Stimulated activated CD4-positive, alpha-beta T cell treated with anti-CD3 and anti-CD28 coated beads, Interleukin-4, amount 100 ng/mL, for 1 hour (primary cell): ENCODE measurements at regions not wholly inside any gene's neighbourhood (a gene's known extent, or its start where the extent isn't known, plus 50 kb on each side); places are given as distances from the start of the nearest gene placed in this dataset.

ENCODE experiments used
- DNase-seq: peaks from one replicate; pipeline ENCODE4 v3.0.0-alpha.2; 2020

DNA sequence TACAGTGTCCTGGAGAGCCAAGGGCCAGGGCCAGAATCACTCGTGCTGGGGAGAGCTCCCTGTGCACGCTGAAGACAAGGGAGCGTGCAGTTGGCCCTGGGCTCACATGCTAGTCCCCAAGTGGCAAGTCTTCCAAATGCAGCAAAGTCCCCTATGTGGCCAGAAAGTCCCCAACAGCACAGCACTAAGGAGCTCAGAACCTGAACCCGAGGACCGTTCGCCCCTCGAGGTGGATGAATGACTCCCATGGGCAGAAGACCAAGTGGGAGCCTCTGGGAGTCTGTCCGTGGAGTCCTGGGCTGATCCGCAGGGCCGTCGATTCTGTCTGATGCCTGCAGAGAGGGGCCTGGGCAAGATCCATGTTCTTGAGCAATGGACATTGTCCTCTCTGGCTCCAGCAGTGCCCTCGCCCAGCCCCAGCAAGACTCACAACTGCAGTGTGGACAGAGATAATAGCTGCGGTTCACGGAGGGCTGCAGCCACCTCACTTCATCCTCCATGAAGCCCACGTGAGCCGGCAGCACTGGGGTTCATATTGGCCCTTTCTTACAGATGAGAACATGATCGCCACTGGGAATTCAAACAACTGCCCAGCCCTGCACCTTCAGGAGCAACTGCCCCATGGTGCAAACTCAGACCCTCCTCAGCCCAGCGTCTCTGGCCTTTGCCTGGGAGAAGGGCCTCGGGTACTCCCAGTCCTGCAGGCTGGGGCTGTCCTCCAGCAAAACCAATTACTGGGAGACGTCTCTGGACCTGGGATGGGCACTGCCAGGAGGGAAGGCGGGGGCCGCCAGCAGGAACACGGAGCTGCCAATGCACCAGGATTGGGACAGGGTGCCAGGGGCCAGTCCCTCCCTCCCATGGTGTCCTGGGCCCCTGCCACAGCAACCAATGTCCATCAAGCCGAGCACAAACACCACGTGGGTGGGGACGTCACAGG lies 243.7 kb downstream of the NPHP4 start:
- DNase-seq: no peak

- no peak for DNase-seq
Measured at GRCh38 chr1:5747426-5748285, 244.6 kb downstream of the NPHP4 start.

DNA sequence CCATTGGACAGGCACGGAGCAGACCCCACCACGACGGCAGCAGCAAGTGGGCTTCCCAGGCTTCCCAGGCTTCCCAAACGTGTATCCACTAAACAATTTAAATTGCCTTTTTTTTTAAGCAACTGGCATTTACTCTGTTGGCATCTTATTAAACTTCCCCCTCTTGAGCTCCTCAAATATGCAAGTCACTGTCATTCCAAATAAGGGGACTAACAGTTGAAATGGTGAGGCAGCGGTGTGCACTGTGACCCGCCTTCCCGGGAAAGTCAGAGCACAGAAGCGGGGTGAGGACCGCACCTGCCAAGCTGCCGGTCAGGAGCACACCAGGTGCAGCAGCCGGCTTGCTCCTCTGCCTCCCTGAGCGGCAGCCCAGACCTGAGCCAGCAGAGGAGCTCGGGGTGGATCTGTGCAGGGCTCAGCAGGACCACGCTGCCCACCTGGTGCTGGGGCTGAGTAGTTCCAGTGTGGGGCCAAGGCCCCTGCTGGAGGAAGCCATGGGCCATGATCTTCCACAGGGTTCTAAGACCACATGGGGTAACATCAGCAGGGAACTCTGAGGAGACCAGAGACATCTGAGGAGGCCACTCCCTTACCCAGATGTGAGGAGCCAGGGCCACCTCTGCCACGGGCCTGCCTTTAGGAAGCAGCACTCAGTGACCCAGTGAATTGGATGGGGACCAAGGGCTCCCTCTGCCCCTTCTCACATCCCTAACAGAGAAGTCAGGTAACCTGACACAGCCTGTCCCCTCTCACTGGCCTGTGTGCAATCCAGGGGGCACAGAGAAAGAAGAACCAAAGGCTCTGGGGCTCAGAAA lies 245.4 kb downstream of the NPHP4 start:
- no peak for DNase-seq

GRCh38 chr1:5745800-5746610 lies 246.2 kb downstream of the NPHP4 start:
- peak; percentile 52 for DNase-seq

GRCh38 chr1:5744911-5745799 lies 247.1 kb downstream of the NPHP4 start:
- DNase-seq: no peak

DNA sequence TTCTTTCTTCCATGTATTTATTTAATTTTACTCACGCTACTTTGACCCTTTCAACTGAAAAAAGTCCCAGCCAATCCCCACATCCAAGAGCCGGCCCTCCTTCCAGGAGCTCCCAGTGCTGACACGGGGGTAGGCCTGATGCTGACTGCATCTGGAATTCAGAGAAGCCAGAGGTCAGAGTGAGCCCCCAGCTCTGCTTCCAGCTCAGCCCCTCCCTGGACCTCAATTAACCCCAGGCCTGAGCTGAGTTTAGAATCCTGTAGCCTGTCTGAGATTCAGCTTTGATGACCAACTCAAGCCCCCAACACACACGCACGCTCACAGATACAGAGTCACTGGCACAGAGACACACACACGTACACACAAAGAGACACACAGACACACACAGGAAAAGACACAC lies 247.9 kb downstream of the NPHP4 start:
- no peak for DNase-seq

GRCh38 chr1:5743435-5744095 lies 248.7 kb downstream of the NPHP4 start:
- DNase-seq: no peak

DNA sequence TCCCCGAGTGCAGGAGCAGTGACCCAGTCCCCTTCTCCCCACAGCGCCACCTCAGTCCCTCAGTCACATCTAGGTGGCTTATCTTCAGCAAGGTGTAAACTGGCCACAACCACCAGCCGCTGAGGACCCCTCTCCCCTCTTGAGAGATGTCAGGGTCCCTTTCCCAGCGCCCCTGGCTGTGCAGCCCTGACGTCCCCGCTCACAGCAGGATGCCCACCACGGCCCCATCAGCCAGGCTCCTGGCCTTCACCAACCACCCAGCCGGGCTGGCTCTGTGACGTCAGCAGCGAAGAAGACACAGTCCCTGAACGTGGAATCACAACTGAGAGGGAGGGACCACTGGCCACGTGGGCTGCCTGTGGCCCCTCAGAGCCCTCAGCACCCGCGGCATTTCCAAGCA lies 249.4 kb downstream of the NPHP4 start:
- DNase-seq: no peak

GRCh38 chr1:5742032-5742431 lies 250.2 kb downstream of the NPHP4 start:
- DNase-seq: no peak

DNA sequence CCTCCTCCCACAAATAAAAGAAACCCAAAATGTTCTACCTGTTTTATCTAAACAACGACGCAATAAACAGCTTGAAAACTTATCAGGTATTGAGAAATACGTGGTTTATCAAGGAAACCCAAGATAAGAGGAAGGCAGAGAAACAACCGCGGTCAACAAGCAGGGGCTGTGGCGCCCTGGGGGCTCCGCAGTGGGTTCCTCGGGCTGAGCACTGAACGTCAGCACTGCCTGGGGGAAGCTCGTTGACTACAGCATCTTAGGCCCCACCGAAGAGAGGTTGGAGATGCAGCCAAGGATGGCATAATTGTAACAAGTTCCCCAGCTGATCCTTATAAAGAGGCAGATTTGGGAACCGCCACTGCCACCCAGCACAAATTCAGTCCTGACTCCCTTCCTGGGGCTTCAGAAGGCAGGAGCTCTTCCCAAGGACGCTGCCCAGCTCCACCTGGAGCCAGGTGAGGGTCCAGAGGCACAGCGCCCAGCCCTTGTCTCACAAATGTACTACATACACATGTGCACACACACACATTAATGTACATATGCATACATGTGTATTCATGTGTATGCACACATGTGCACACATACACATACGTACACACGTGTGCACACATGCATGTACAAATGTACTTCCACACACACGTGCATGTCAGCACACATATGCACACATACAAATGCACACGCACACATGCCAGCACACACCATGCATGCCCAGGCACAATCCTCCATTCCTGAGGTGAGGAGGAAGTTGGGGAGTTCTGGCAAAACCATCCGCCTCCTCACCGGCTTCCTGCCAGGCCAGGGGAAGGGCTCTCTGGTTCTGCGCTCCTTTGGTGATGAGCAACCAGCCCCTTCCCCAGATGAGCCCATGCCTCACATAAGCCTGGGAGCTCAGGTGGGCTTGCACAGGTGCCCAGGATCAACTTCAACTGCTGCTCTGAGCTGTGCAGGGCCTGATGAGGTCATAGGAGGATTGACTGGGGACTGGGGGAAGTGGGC lies 251.1 kb downstream of the NPHP4 start:
- DNase-seq: no peak

DNA sequence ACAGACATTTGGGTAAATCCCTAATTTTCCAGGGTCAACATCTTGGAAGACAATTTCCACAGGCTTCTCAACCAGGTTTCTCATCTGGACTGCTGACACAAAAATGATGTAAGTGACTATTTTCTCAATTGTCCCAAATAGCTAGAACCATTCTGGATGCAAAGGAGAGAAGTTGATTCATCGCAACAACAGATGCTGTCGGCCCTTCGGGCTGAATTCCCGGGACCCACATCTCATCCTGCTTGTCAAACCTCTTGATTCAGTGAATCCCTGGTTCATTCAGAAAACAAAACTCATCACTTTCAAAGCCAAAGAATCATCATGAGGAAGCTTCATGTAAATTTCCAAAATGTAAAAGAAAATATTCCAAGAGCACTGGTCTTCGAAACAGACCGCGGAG lies 251.8 kb downstream of the NPHP4 start:
- DNase-seq: no peak

- no peak for DNase-seq
Measured at GRCh38 chr1:5739561-5740078, 252.6 kb downstream of the NPHP4 start.

DNA sequence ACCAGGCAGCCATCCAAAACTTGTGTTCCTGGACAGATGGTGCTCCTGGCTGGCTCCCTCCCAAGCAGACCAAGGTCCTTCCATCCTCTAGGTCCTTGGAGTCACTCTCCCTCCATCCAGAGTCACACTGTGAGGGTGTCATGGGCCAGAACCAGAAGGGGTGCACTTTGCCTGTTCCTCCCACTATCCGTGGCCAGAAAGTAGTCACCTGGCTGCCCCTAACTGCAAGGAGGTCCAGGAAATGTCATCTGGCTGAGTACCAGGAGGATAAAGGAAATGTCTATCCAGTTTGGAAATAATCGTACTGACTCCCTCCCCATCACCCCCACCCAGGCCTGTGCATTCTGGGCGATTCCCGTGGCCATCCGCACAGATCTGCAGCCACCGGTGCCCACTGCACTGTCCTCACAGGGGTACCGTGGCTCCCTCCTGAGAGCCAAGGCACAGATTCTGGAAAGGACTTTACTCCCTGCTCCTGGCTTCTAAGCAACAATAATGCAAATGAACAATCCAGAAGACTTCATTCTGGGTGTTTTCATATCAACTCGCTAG lies 253.2 kb downstream of the NPHP4 start:
- DNase-seq: no peak

- DNase-seq: no peak
Measured at GRCh38 chr1:5737081-5737480, 255.1 kb downstream of the NPHP4 start.

- no peak for DNase-seq
Measured at GRCh38 chr1:5734996-5735395, 257.2 kb downstream of the NPHP4 start.

DNA sequence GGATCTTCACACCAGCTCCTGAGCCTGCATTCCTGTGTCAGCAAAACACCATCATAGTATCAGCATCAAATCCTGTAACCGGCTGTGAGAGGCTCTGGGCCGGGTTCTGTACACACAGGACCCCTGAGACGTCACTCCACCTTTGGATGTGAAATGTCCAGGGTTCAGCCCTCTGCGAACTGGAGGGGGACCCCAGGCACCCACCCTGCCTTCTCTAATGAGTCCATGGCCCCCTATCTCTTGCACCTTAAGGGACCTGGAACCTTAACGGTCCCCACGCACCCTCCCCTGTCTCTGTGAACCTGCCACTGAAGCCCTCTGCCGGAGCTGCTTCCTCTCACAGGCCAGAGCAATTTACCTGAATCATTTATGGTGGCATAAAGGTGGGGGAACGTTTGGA lies 257.8 kb downstream of the NPHP4 start:
- no peak for DNase-seq

DNA sequence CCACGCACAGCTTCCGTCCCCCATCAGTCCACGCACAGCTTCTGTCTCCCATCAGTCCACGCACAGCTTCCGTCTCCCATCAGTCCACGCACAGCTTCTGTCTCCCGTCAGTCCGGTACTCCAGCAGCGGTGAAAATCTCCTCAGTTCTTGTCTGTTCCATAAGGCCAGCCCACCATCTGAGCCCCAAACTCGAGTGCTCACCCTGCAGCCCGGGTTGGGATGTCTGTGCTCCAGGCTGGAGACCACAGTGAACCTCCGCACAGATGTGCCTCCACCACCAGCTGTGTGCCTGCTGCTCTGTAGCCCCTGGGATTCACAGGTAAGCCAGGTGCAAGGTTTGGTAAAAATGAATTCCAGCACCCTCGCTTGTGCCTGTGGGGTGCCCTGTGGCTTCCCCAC lies 258.6 kb downstream of the NPHP4 start:
- DNase-seq: no peak

- no peak for DNase-seq
Measured at GRCh38 chr1:5731110-5731423, 261.2 kb downstream of the NPHP4 start.
